CD14-positive monocyte (primary cell): ENCODE measurements at regions not wholly inside any gene's neighbourhood (a gene's known extent, or its start where the extent isn't known, plus 50 kb on each side); places are given as distances from the start of the nearest gene placed in this dataset.

Experiments
- DNase-seq, 3 donors: peaks; one replicate each; pipeline ENCODE4 v3.0.0-alpha.2; 2011 to 2022
- H2AFZ ChIP-seq: 2 replicates; pipeline ENCODE4 v1.6.0; 2012; ENCODE audit warnings: mild to moderate bottlenecking, low read depth, low read length, inconsistent platforms; ENCODE audit not compliant: insufficient read depth, poor library complexity, severe bottlenecking
- H3K27ac ChIP-seq, 2 donors: 1 replicate in 1 of 2; 2 replicates in 1 of 2; pipeline ENCODE4 v1.5.1; 2012 to 2013; ENCODE audit warnings: low read length in 2 of 2, control low read depth in 1 of 2, inconsistent platforms in 1 of 2, low read depth in 1 of 2, mild to moderate bottlenecking in 1 of 2
- H3K27me3 ChIP-seq, 2 donors: one replicate each; pipeline versions ENCODE4 v1.6.0 to v1.6.1; 2011 to 2013; ENCODE audit warnings: low read length in 2 of 2; ENCODE audit not compliant: control insufficient read depth in 2 of 2, insufficient read depth in 2 of 2
- H3K36me3 ChIP-seq, 2 donors: replicated peaks in 1 of 2; 1 replicate in 1 of 2; 2 replicates in 1 of 2; pipeline versions ENCODE4 v1.5.1 to v1.6.1; 2012 to 2013; ENCODE audit warnings: low read length in 2 of 2, control low read depth in 1 of 2, inconsistent platforms in 1 of 2, mild to moderate bottlenecking in 1 of 2; ENCODE audit not compliant: insufficient read depth in 2 of 2, control insufficient read depth in 1 of 2
- H3K4me1 ChIP-seq, 2 donors: 1 replicate in 1 of 2; 2 replicates in 1 of 2; pipeline versions ENCODE4 v1.5.1 to v1.6.1; 2012 to 2013; ENCODE audit warnings: low read length in 2 of 2, control low read depth in 1 of 2, inconsistent platforms in 1 of 2, mild to moderate bottlenecking in 1 of 2, moderate library complexity in 1 of 2; ENCODE audit not compliant: insufficient read depth in 2 of 2, control insufficient read depth in 1 of 2
- H3K4me2 ChIP-seq: replicated peaks from 2 replicates; pipeline ENCODE3; 2012; ENCODE audit warnings: low read length, moderate library complexity, mild to moderate bottlenecking; ENCODE audit not compliant: poor library complexity, severe bottlenecking; ENCODE audit errors: extremely low read depth
- H3K4me3 ChIP-seq, 3 experiments: fragments of 200-600 bp in 1 of 3; sonication (generic) in 1 of 3; replicated peaks in 1 of 3; 1 replicate in 2 of 3; 2 replicates in 1 of 3; pipeline ENCODE4 v1.5.1; 2011 to 2013; ENCODE audit warnings: low read length in 3 of 3, mild to moderate bottlenecking in 3 of 3, control low read depth in 2 of 3, low read depth in 2 of 3, inconsistent platforms in 1 of 3, moderate library complexity in 1 of 3
- H3K79me2 ChIP-seq: 2 replicates; pipeline ENCODE4 v1.6.0; 2012; ENCODE audit warnings: mild to moderate bottlenecking, control low read depth, inconsistent platforms, low read length, moderate library complexity; ENCODE audit not compliant: insufficient read depth
- H3K9ac ChIP-seq: 2 replicates; pipeline ENCODE4 v1.6.0; 2017; ENCODE audit warnings: low read length, mild to moderate bottlenecking; ENCODE audit not compliant: insufficient read depth, poor library complexity, severe bottlenecking
- H3K9me3 ChIP-seq, 2 donors: replicated peaks in 1 of 2; 1 replicate in 1 of 2; 2 replicates in 1 of 2; pipeline versions ENCODE4 v1.5.1 to v1.6.1; 2012 to 2013; ENCODE audit warnings: low read length in 2 of 2, control low read depth in 1 of 2; ENCODE audit not compliant: control insufficient read depth in 1 of 2, insufficient read depth in 1 of 2
- H4K20me1 ChIP-seq: 2 replicates; pipeline ENCODE4 v1.6.0; 2012; ENCODE audit warnings: mild to moderate bottlenecking, low read length, control low read depth, moderate library complexity; ENCODE audit not compliant: insufficient read depth
- H3K27ac Mint-ChIP-seq, 7 donors: one replicate each; pipeline ENCODE4 v1.8.0; 2020; ENCODE audit warnings: mild to moderate bottlenecking in 7 of 7, mixed read lengths in 7 of 7, moderate library complexity in 6 of 7, inconsistent platforms in 2 of 7
- H3K27me3 Mint-ChIP-seq, 3 donors: one replicate each; pipeline ENCODE4 v1.8.0; 2021 to 2022; ENCODE audit warnings: low read depth in 3 of 3, mild to moderate bottlenecking in 3 of 3, mixed read lengths in 3 of 3, moderate library complexity in 3 of 3, inconsistent platforms in 1 of 3
- H3K36me3 Mint-ChIP-seq, 2 donors: one replicate each; pipeline ENCODE4 v1.8.0; 2020; ENCODE audit warnings: mixed read lengths in 2 of 2, inconsistent platforms in 1 of 2, mild to moderate bottlenecking in 1 of 2
- H3K4me1 Mint-ChIP-seq: one replicate; pipeline ENCODE4 v1.8.0; 2020; ENCODE audit warnings: mild to moderate bottlenecking, mixed read lengths
- H3K4me3 Mint-ChIP-seq, 2 donors: one replicate each; pipeline ENCODE4 v1.8.0; 2020; ENCODE audit warnings: mild to moderate bottlenecking in 2 of 2, mixed read lengths in 2 of 2, moderate library complexity in 1 of 2
- H3K9me3 Mint-ChIP-seq, 7 donors: one replicate each; pipeline ENCODE4 v1.8.0; 2020 to 2022; ENCODE audit warnings: mixed read lengths in 7 of 7, mild to moderate bottlenecking in 6 of 7, moderate library complexity in 6 of 7, inconsistent platforms in 2 of 7
- CTCF ChIP-seq: fragments of 200-600 bp; IDR thresholded peaks from one replicate; pipeline ENCODE4 v1.8.0; 2022; ENCODE audit warnings: antibody characterized with exemption, mild to moderate bottlenecking
- WGBS: methylation state at CpG from one replicate; pipeline ENCODE4 v1.1.5; 2013; ENCODE audit warnings: missing lambda C conversion rate; ENCODE audit not compliant: insufficient coverage; 5-methylcytosine and 5-hydroxymethylcytosine counted together
- intact Hi-C, 2 donors: fragments of 100-400 bp; cut with micrococcal nuclease; formaldehyde crosslinking; loops; one replicate each; pipeline versions ENCODE4 v1.15.0 to v1.15.1; 2023

- WGBS = no CpG with 5 or more reads among the region's 4 CpGs
- intact Hi-C loops = no loop called here
These were observed 539.8 kb upstream of the ZNF608 start for GRCh38 chr5:125286271-125286670.

GRCh38 chr5:125289606-125290005 lies 543.2 kb upstream of the ZNF608 start:
- no peaks in the 10 kb centered on the region for H3K79me2 ChIP-seq
- H3K36me3 ChIP-seq = no peaks in the 10 kb centered on the region
- H3K9ac ChIP-seq = no peak overlapping the region
- H4K20me1 ChIP-seq = no peaks in the 10 kb centered on the region
- H3K27ac ChIP-seq = no peak overlapping the region
- Mint-ChIP-seq H3K27me3 (no peaks in the 10 kb centered on the region), H3K4me3 (no peak overlapping the region), H3K27ac (no peak overlapping the region), H3K36me3 (no peaks in the 10 kb centered on the region), H3K9me3 (peaks cover 0 to 3% (median 0%) of the 10 kb centered on the region in 7 donors), H3K4me1 (no peaks in the 10 kb centered on the region)
- H3K4me1 ChIP-seq = no peaks in the 10 kb centered on the region
- no peaks in the 10 kb centered on the region for H3K9me3 ChIP-seq
- no peak overlapping the region for H3K4me3 ChIP-seq
- H2AFZ ChIP-seq = no peak overlapping the region
- TF ChIP-seq CTCF = no peak
- no peak for DNase-seq
- H3K27me3 ChIP-seq = no peaks in the 10 kb centered on the region
- intact Hi-C loops = no loop called here
- H3K4me2 ChIP-seq = no peak overlapping the region

More at GRCh38 chr5:125286271-125286670, 539.8 kb upstream of the ZNF608 start:
- Histone ChIP-seq H3K4me3 (no peak overlapping the region), H3K4me2 (no peak overlapping the region), H3K9me3 (no peaks in the 10 kb centered on the region), H2AFZ (no peak overlapping the region), H3K9ac (no peak overlapping the region), H3K4me1 (no peaks in the 10 kb centered on the region), H3K36me3 (no peaks in the 10 kb centered on the region), H3K27me3 (no peaks in the 10 kb centered on the region), H3K79me2 (no peaks in the 10 kb centered on the region), H3K27ac (no peak overlapping the region), H4K20me1 (no peaks in the 10 kb centered on the region)
- H3K4me1 Mint-ChIP-seq = no peaks in the 10 kb centered on the region
- no peak for DNase-seq
- no peaks in the 10 kb centered on the region for H3K36me3 Mint-ChIP-seq
- no peak overlapping the region for H3K4me3 Mint-ChIP-seq
- no peak overlapping the region for H3K27ac Mint-ChIP-seq
- peaks cover 0 to 3% (median 0%) of the 10 kb centered on the region in 7 donors for H3K9me3 Mint-ChIP-seq
- H3K27me3 Mint-ChIP-seq = no peaks in the 10 kb centered on the region
- no peak for TF ChIP-seq CTCF
